HCT116 (cell line): ENCODE measurements at regions not wholly inside any gene's neighbourhood (a gene's known extent, or its start where the extent isn't known, plus 50 kb on each side); places are given as distances from the start of the nearest gene placed in this dataset.

ENCODE experiments used
- ATAC-seq: fragments of 200-7000 bp; cut with Tn5 transposase; 2 replicates; pipeline ENCODE4 v1.9.1; 2020; ENCODE audit warnings: mild to moderate bottlenecking, moderate library complexity
- BruUV-seq: library from RNA; stranded (reverse); fragments of 400-500 nt; replicated peaks from 2 replicates; lab custom pipeline; 2021; lab: Mats Ljungman, UMichigan
- CTCF ChIA-PET: fragments of 300-600 bp; sonication (Branson Sonifier 250); formaldehyde crosslinking; loops from one replicate; lab custom pipeline; 2021; ENCODE audit warnings: antibody characterized with exemption; lab: Charles Lee
- POLR2A ChIA-PET: fragments of 300-600, 350-600 bp; sonication (Branson Sonifier 250); formaldehyde crosslinking; loops from one replicate; lab custom pipeline; 2021; ENCODE audit warnings: antibody characterized with exemption; lab: Charles Lee
- RAD21 ChIA-PET, 2 experiments: fragments of 300-600 bp; sonication (Branson Sonifier 250); formaldehyde crosslinking; loops; one replicate each; lab custom pipeline; 2023; ENCODE audit warnings: low total read pairs in 2 of 2; ENCODE audit not compliant: uncharacterized antibody in 2 of 2, unreplicated experiment in 2 of 2, low non-redundant PET in 1 of 2; lab: Charles Lee
- DNase-seq: peaks from one replicate; pipeline ENCODE4 v3.0.0-alpha.2; 2010; ENCODE audit warnings: low read depth, low spot score
- H2AFZ ChIP-seq: fragments of 200-600 bp; shearing (Covaris generic), sonication (generic); 2 replicates; pipeline ENCODE4 v1.6.1; 2017; ENCODE audit warnings: low read depth, mixed run types, mixed read lengths, antibody characterized with exemption, low read length; ENCODE audit not compliant: poor library complexity, severe bottlenecking
- H3K27ac ChIP-seq: 2 replicates; pipeline ENCODE4 v1.5.1; 2012; ENCODE audit warnings: low read depth, low read length
- H3K27me3 ChIP-seq: fragments of 200-600 bp; sonication (generic); 2 replicates; pipeline ENCODE4 v1.6.1; 2016; ENCODE audit warnings: mixed run types, low read length, mixed read lengths; ENCODE audit not compliant: insufficient read depth
- H3K36me3 ChIP-seq, 2 experiments: fragments of 200-500 bp in 1 of 2; fragments of 200-600 bp in 1 of 2; sonication (Bioruptor generic) in 1 of 2; sonication (generic) in 1 of 2; 2 replicates each; pipeline versions ENCODE4 v1.5.1 to v1.6.1; 2014 to 2016; ENCODE audit warnings: low read length in 2 of 2, inconsistent platforms in 1 of 2, mixed read lengths in 1 of 2, mixed run types in 1 of 2; ENCODE audit not compliant: insufficient read depth in 2 of 2, control insufficient read depth in 1 of 2
- H3K4me1 ChIP-seq, 2 experiments: fragments of 200-600 bp in 1 of 2; sonication (generic) in 1 of 2; 2 replicates each; pipeline versions ENCODE4 v1.5.1 to v1.6.1; 2012 to 2017; ENCODE audit warnings: low read length in 2 of 2, inconsistent platforms in 1 of 2, mild to moderate bottlenecking in 1 of 2, mixed read lengths in 1 of 2, mixed run types in 1 of 2, moderate library complexity in 1 of 2; ENCODE audit not compliant: insufficient read depth in 2 of 2, control insufficient read depth in 1 of 2
- H3K4me2 ChIP-seq: fragments of 200-600 bp; sonication (generic); 2 replicates; pipeline ENCODE4 v1.6.1; 2017; ENCODE audit warnings: mixed run types, low read length, mixed read lengths
- H3K4me3 ChIP-seq, 2 experiments: fragments of 200-600 bp in 1 of 2; sonication (generic) in 1 of 2; replicated peaks in 1 of 2; 2 replicates each; pipeline ENCODE4 v1.5.1; 2011 to 2016; ENCODE audit warnings: low read length in 2 of 2, control low read depth in 1 of 2, low read depth in 1 of 2, mild to moderate bottlenecking in 1 of 2, mixed read lengths in 1 of 2, mixed run types in 1 of 2
- H3K79me2 ChIP-seq: fragments of 200-600 bp; sonication (generic); 2 replicates; pipeline ENCODE4 v1.6.1; 2017; ENCODE audit warnings: mild to moderate bottlenecking, mixed run types, low read length, moderate library complexity, mixed read lengths; ENCODE audit not compliant: insufficient read depth
- H3K9ac ChIP-seq: fragments of 200-600 bp; sonication (generic); 2 replicates; pipeline ENCODE4 v1.6.1; 2016; ENCODE audit warnings: low read length, mixed read lengths
- H3K9me2 ChIP-seq: fragments of 200-600 bp; sonication (generic), shearing (Covaris generic); 2 replicates; pipeline ENCODE4 v1.6.1; 2017; ENCODE audit warnings: mixed run types, mild to moderate bottlenecking, moderate library complexity; ENCODE audit not compliant: insufficient read depth
- H3K9me3 ChIP-seq, 2 experiments: fragments of 200-500 bp in 1 of 2; fragments of 200-600 bp in 1 of 2; sonication (Bioruptor generic) in 1 of 2; sonication (generic) in 1 of 2; 2 replicates each; pipeline ENCODE4 v1.6.1; 2014 to 2017; ENCODE audit warnings: low read length in 2 of 2, mixed read lengths in 2 of 2, inconsistent platforms in 1 of 2, low read depth in 1 of 2, mild to moderate bottlenecking in 1 of 2, mixed run types in 1 of 2, moderate library complexity in 1 of 2; ENCODE audit not compliant: control insufficient read depth in 1 of 2, insufficient read depth in 1 of 2
- H4K20me1 ChIP-seq: fragments of 200-600 bp; sonication (generic), shearing (Covaris generic); 2 replicates; pipeline ENCODE4 v1.6.1; 2017; ENCODE audit warnings: mixed run types, mild to moderate bottlenecking, moderate library complexity; ENCODE audit not compliant: insufficient read depth
- ATF3 ChIP-seq: IDR thresholded peaks from 2 replicates; pipeline ENCODE4 v1.6.1; 2012
- CBX3 ChIP-seq: IDR thresholded peaks from 2 replicates; pipeline ENCODE4 v1.6.1; 2012; ENCODE audit warnings: low read depth
- CEBPB ChIP-seq: IDR thresholded peaks from 2 replicates; pipeline ENCODE4 v1.6.1; 2012; ENCODE audit warnings: low read depth
- EGR1 ChIP-seq: IDR thresholded peaks from 2 replicates; pipeline ENCODE4 v1.6.1; 2012; ENCODE audit warnings: low read depth
- ELF1 ChIP-seq: IDR thresholded peaks from 2 replicates; pipeline ENCODE4 v1.6.1; 2012; ENCODE audit warnings: low read depth, borderline replicate concordance
- EZH2 ChIP-seq: fragments of 200-600 bp; sonication (generic); IDR thresholded peaks from 2 replicates; pipeline ENCODE4 v1.6.1; 2017; ENCODE audit warnings: antibody characterized with exemption, mixed run types
- EZH2phosphoT487 ChIP-seq: fragments of 200-600 bp; IDR thresholded peaks from 2 replicates; pipeline ENCODE4 v1.6.1; 2018; ENCODE audit warnings: antibody characterized with exemption, borderline replicate concordance
- MAX ChIP-seq: IDR thresholded peaks from 2 replicates; pipeline ENCODE4 v1.6.1; 2012
- POLR2A ChIP-seq: IDR thresholded peaks from 2 replicates; pipeline ENCODE4 v1.7.0; 2011; ENCODE audit warnings: borderline replicate concordance; ENCODE audit not compliant: insufficient read depth, insufficient read length; ENCODE audit errors: extremely low read depth
- RAD21 ChIP-seq: IDR thresholded peaks from 2 replicates; pipeline ENCODE4 v1.6.1; 2012; ENCODE audit warnings: low read depth, mild to moderate bottlenecking
- SIN3A ChIP-seq: IDR thresholded peaks from 2 replicates; pipeline ENCODE4 v1.6.1; 2012; ENCODE audit warnings: low read depth
- TCF7L2 ChIP-seq: IDR thresholded peaks from 2 replicates; pipeline ENCODE4 v1.7.0; 2011; ENCODE audit warnings: borderline replicate concordance, inconsistent platforms; ENCODE audit not compliant: insufficient read depth, insufficient read length; ENCODE audit errors: extremely low read depth
- YY1 ChIP-seq: IDR thresholded peaks from 2 replicates; pipeline ENCODE4 v1.6.1; 2011; ENCODE audit warnings: low read length, low read depth, moderate library complexity, mild to moderate bottlenecking; ENCODE audit not compliant: insufficient replicate concordance; ENCODE audit errors: extremely low read depth
- ZNF274 ChIP-seq: fragments of 200-500 bp; sonication (Bioruptor generic); IDR thresholded peaks from 2 replicates; pipeline ENCODE4 v1.6.1; 2014; ENCODE audit warnings: mild to moderate bottlenecking, low read depth, low read length, inconsistent platforms
- intact Hi-C: fragments of 100-400 bp; cut with micrococcal nuclease; formaldehyde crosslinking; loops from 2 replicates; pipeline ENCODE4 v1.10.0; 2022
- TF ChIP-seq, protein P1 (sequence below), 3 experiments: fragments of 200-600 bp in 1 of 3; sonication (generic) in 1 of 3; IDR thresholded peaks in 2 of 3; conservative IDR thresholded peaks in 1 of 3; 2 replicates each; pipeline ENCODE4 v1.5.1; 2012 to 2017; ENCODE audit warnings: low read depth in 2 of 3, low read length in 2 of 3, antibody characterized with exemption in 1 of 3, borderline replicate concordance in 1 of 3, control low read depth in 1 of 3, mild to moderate bottlenecking in 1 of 3, mixed read lengths in 1 of 3, mixed run types in 1 of 3, moderate library complexity in 1 of 3; ENCODE audit not compliant: insufficient read depth in 1 of 3
- TF ChIP-seq, protein P2 (sequence below): IDR thresholded peaks from 2 replicates; pipeline ENCODE4 v1.6.1; 2011; ENCODE audit warnings: mild to moderate bottlenecking, low read length, moderate library complexity; ENCODE audit not compliant: insufficient replicate concordance; ENCODE audit errors: extremely low read depth
- TF ChIP-seq, protein P3 (sequence below): IDR thresholded peaks from 2 replicates; pipeline ENCODE4 v1.6.1; 2012; ENCODE audit warnings: low read depth

DNA sequence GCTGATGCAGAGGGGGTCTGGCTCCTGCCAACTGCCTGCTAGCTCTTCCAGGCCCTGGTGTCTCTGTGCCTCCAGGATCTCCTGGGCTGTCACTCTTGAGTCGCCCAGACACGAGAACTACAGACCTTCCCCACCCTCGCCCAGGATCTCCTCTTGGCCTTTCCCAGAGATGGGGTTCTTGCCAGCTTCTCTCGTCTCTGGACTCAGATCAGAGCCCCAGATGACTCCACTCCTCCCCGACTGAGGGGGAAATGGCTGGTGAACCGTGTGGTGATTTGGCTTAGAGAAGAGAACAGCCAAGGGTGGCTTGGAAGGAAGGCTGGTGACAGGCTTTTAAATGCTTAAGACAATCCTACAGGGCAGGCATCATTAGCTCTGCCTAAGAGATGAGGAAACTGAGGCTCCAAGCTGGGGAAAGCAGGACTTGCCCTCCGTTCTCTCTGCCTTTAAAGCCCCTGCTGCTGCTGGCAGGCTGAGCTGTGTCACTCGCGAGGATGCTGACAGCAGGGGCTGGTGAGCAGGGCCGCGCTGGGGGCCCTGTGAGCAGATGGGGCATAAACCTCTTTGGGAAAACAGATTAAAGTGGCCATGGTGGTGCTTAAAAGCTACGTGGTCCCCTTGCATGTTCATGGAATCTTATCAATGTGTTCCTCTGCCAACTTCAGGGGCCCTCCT lies 90.3 kb upstream of the THY1 start:
- Histone ChIP-seq H3K79me2 (no peaks in the 10 kb centered on the region), H4K20me1 (no peaks in the 10 kb centered on the region), H3K27me3 (no peaks in the 10 kb centered on the region), H3K9ac (no peak overlapping the region), H2AFZ (no peak overlapping the region)
- intact Hi-C loops: no loop called here
- POLR2A ChIA-PET: no interaction called here
- no peak for DNase-seq
- no peak for TF ChIP-seq CBX3
- TF ChIP-seq ELF1: no peak
- TF ChIP-seq, protein P1, sequence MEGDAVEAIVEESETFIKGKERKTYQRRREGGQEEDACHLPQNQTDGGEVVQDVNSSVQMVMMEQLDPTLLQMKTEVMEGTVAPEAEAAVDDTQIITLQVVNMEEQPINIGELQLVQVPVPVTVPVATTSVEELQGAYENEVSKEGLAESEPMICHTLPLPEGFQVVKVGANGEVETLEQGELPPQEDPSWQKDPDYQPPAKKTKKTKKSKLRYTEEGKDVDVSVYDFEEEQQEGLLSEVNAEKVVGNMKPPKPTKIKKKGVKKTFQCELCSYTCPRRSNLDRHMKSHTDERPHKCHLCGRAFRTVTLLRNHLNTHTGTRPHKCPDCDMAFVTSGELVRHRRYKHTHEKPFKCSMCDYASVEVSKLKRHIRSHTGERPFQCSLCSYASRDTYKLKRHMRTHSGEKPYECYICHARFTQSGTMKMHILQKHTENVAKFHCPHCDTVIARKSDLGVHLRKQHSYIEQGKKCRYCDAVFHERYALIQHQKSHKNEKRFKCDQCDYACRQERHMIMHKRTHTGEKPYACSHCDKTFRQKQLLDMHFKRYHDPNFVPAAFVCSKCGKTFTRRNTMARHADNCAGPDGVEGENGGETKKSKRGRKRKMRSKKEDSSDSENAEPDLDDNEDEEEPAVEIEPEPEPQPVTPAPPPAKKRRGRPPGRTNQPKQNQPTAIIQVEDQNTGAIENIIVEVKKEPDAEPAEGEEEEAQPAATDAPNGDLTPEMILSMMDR (IDR thresholded peaks at IDR 0.05 in 2 of 3, conservative IDR thresholded peaks at IDR 0.05 in 1 of 3; ENCODE audit: borderline replicate concordance in 1 of 3, insufficient read depth in 1 of 3, low read depth in 2 of 3, low read length in 2 of 3): no peak
- no peak for TF ChIP-seq MAX
- TF ChIP-seq YY1: no peak
- no peak for TF ChIP-seq SIN3A
- TF ChIP-seq, protein P2, sequence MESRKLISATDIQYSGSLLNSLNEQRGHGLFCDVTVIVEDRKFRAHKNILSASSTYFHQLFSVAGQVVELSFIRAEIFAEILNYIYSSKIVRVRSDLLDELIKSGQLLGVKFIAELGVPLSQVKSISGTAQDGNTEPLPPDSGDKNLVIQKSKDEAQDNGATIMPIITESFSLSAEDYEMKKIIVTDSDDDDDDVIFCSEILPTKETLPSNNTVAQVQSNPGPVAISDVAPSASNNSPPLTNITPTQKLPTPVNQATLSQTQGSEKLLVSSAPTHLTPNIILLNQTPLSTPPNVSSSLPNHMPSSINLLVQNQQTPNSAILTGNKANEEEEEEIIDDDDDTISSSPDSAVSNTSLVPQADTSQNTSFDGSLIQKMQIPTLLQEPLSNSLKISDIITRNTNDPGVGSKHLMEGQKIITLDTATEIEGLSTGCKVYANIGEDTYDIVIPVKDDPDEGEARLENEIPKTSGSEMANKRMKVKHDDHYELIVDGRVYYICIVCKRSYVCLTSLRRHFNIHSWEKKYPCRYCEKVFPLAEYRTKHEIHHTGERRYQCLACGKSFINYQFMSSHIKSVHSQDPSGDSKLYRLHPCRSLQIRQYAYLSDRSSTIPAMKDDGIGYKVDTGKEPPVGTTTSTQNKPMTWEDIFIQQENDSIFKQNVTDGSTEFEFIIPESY: no peak
- TF ChIP-seq EGR1: no peak
- TF ChIP-seq ZNF274: no peak
- TF ChIP-seq CEBPB: no peak
- TF ChIP-seq, protein P3, sequence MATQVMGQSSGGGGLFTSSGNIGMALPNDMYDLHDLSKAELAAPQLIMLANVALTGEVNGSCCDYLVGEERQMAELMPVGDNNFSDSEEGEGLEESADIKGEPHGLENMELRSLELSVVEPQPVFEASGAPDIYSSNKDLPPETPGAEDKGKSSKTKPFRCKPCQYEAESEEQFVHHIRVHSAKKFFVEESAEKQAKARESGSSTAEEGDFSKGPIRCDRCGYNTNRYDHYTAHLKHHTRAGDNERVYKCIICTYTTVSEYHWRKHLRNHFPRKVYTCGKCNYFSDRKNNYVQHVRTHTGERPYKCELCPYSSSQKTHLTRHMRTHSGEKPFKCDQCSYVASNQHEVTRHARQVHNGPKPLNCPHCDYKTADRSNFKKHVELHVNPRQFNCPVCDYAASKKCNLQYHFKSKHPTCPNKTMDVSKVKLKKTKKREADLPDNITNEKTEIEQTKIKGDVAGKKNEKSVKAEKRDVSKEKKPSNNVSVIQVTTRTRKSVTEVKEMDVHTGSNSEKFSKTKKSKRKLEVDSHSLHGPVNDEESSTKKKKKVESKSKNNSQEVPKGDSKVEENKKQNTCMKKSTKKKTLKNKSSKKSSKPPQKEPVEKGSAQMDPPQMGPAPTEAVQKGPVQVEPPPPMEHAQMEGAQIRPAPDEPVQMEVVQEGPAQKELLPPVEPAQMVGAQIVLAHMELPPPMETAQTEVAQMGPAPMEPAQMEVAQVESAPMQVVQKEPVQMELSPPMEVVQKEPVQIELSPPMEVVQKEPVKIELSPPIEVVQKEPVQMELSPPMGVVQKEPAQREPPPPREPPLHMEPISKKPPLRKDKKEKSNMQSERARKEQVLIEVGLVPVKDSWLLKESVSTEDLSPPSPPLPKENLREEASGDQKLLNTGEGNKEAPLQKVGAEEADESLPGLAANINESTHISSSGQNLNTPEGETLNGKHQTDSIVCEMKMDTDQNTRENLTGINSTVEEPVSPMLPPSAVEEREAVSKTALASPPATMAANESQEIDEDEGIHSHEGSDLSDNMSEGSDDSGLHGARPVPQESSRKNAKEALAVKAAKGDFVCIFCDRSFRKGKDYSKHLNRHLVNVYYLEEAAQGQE: no peak
- TF ChIP-seq EZH2: no peak
- TF ChIP-seq EZH2phosphoT487: no peak
- no peak for TF ChIP-seq POLR2A
- TF ChIP-seq ATF3: no peak
- no peak for TF ChIP-seq RAD21
- TF ChIP-seq TCF7L2: no peak
- TF ChIP-seq, all 23 proteins: peak for 0
- Histone ChIP-seq H3K4me1 (peaks cover 0 to 17% of the 10 kb centered on the region in 2 experiments; a peak in 3 of 4 replicates), H3K4me2 (no peak overlapping the region), H3K9me3 (no peaks in the 10 kb centered on the region), H3K9me2 (no peaks in the 10 kb centered on the region), H3K36me3 (no peaks in the 10 kb centered on the region), H3K27ac (no peak overlapping the region), H3K4me3 (no peak overlapping the region)
- ATAC-seq: no peak
- no TSS peak for BruUV-seq
- ChIA-PET CTCF (interaction anchor here (1.2 kb wide), 1 partner anchor 21 kb away, joined by 4 read pairs; no protein-coding TSS in a partner anchor), RAD21 (no interaction called here)
